Neural cell (in vitro differentiated cells): ENCODE measurements at regions not wholly inside any gene's neighbourhood (a gene's known extent, or its start where the extent isn't known, plus 50 kb on each side); places are given as distances from the start of the nearest gene placed in this dataset.
A peak's percentile ranks its signal among the peaks of the same experiment; 100 is the strongest.

Source experiments
- EZH2 ChIP-seq: fragments of 200-600, 300-800 bp; shearing (Covaris generic), sonication (generic); IDR thresholded peaks from 2 replicates; pipeline ENCODE4 v1.6.1; 2014; ENCODE audit warnings: antibody characterized with exemption, low read length, borderline replicate concordance, mild to moderate bottlenecking; ENCODE audit not compliant: insufficient read depth, poor library complexity, severe bottlenecking
- POLR2AphosphoS5 ChIP-seq: IDR thresholded peaks from 2 replicates; pipeline ENCODE4 v1.6.1; 2012
- TAF1 ChIP-seq: IDR thresholded peaks from 2 replicates; pipeline ENCODE4 v1.6.1; 2012; ENCODE audit warnings: low read depth
- TF ChIP-seq, protein P1 (sequence below): fragments of 450-650 bp; IDR thresholded peaks from 2 replicates; pipeline ENCODE4 v1.5.1; 2014; ENCODE audit warnings: antibody characterized with exemption, mild to moderate bottlenecking, moderate library complexity; ENCODE audit not compliant: poor library complexity, severe bottlenecking

DNA sequence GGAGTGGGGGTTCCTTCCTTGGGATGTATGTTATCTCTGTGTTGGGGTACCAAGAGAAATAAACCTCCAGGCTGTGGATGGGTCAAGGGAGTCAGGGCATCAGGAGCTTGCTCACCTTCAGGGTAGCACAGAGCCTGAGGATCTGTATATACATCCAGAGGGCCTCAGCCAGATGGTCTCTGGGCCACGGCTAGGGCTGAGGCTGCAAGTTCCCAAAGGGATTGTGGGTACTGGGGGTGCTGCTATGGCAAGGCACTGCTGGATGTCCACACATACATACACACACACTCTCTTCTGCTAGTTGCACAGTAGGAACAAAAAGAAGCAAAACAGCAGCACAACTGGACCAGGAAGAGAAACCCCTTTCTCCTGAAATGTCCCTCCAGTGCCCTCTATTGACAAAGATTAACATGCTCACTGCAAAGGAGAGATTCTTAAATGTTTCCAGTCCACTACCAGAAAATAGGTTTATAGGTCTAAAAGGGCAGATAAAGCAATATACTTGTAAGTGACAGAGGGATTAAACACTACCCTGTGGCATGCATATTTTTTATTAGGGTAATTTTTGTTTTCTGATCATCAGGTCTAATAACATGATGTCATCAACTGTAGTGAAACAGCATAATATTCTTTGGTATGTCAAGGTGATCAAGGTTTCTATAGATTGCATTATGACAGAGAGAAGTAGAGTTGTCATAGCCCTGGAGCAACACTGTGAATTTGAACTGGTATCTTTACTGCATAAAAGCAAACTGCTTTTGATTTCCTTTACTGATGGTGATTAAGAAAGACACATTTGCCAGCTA lies 56.3 kb upstream of the KCNN2 start:
- TF ChIP-seq TAF1 (no peak), POLR2AphosphoS5 (no peak), EZH2 (no peak)
- TF ChIP-seq, protein P1, sequence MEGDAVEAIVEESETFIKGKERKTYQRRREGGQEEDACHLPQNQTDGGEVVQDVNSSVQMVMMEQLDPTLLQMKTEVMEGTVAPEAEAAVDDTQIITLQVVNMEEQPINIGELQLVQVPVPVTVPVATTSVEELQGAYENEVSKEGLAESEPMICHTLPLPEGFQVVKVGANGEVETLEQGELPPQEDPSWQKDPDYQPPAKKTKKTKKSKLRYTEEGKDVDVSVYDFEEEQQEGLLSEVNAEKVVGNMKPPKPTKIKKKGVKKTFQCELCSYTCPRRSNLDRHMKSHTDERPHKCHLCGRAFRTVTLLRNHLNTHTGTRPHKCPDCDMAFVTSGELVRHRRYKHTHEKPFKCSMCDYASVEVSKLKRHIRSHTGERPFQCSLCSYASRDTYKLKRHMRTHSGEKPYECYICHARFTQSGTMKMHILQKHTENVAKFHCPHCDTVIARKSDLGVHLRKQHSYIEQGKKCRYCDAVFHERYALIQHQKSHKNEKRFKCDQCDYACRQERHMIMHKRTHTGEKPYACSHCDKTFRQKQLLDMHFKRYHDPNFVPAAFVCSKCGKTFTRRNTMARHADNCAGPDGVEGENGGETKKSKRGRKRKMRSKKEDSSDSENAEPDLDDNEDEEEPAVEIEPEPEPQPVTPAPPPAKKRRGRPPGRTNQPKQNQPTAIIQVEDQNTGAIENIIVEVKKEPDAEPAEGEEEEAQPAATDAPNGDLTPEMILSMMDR, result peak; percentile 48
